ENCODE measurements at regions not wholly inside any gene's neighbourhood (a gene's known extent, or its start where the extent isn't known, plus 50 kb on each side); places are given as distances from the start of the nearest gene placed in this dataset.
"Not testable (repeated sequence)": the region's sequence is repeated elsewhere in the genome, so short reads cannot be mapped to it uniquely, and the experiment has no call there.

- not testable (repeated sequence) for TF ChIP-seq SP1 (IDR thresholded peaks at IDR 0.05); SP1 (CRISPR knock-in tag; IDR thresholded peaks at IDR 0.05); ZNF414 (CRISPR knock-in tag; IDR thresholded peaks at IDR 0.05)
These were observed 101.8 kb downstream of the ATP6V0E2 start for GRCh38 chr7:149975608-149976007.
